ENCODE measurements at regions not wholly inside any gene's neighbourhood (a gene's known extent, or its start where the extent isn't known, plus 50 kb on each side); places are given as distances from the start of the nearest gene placed in this dataset.
"Not testable (repeated sequence)": the region's sequence is repeated elsewhere in the genome, so short reads cannot be mapped to it uniquely, and the experiment has no call there.

GRCh38 chr2:242108797-242109500, 239.4 kb downstream of the RTP5 start:
- TF ChIP-seq, protein P1, sequence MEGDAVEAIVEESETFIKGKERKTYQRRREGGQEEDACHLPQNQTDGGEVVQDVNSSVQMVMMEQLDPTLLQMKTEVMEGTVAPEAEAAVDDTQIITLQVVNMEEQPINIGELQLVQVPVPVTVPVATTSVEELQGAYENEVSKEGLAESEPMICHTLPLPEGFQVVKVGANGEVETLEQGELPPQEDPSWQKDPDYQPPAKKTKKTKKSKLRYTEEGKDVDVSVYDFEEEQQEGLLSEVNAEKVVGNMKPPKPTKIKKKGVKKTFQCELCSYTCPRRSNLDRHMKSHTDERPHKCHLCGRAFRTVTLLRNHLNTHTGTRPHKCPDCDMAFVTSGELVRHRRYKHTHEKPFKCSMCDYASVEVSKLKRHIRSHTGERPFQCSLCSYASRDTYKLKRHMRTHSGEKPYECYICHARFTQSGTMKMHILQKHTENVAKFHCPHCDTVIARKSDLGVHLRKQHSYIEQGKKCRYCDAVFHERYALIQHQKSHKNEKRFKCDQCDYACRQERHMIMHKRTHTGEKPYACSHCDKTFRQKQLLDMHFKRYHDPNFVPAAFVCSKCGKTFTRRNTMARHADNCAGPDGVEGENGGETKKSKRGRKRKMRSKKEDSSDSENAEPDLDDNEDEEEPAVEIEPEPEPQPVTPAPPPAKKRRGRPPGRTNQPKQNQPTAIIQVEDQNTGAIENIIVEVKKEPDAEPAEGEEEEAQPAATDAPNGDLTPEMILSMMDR (IDR thresholded peaks at IDR 0.05; ENCODE audit: low read depth, low read length): not testable (repeated sequence)
- TF ChIP-seq POLR2A (IDR thresholded peaks at IDR 0.05; ENCODE audit: extremely low read depth, insufficient read length); MYC (IDR thresholded peaks at IDR 0.05; ENCODE audit: low read depth, low read length): not testable (repeated sequence)
